ENCODE measurements at regions not wholly inside any gene's neighbourhood (a gene's known extent, or its start where the extent isn't known, plus 50 kb on each side); places are given as distances from the start of the nearest gene placed in this dataset.
"Not testable (repeated sequence)": the region's sequence is repeated elsewhere in the genome, so short reads cannot be mapped to it uniquely, and the experiment has no call there.

DNA sequence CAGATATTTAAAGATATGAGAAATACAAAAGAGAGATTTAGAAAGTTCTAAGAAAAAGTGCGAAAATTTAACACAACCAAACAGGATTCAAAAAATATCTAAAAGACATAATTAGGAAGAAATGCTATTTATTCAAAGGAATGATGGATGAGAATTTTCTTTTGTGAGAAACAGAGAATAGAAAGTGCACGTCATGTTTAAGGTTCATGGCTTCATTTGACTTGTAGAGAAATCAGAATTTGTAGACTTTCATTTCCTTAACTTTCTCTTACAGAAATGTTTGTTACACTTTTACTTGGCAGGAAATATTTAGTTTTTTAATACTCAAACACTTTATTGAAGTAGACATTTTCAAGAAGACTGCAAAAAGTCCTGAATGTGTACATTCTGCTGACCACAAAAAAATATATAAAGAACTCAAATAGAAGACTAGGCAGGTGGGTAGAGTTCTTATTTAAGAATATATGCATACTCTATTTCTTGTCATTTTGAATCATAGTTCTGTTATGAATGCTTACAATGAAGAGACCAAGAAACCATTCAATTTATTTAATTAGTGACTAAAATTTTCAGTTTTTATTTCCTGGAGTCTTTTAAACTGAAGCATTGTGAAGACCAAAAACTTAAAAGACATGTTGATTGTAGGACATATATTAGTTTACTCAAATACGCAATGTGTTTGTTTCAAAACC lies 710.5 kb upstream of the HS3ST5 start:
- no peak for DNase-seq

DNA sequence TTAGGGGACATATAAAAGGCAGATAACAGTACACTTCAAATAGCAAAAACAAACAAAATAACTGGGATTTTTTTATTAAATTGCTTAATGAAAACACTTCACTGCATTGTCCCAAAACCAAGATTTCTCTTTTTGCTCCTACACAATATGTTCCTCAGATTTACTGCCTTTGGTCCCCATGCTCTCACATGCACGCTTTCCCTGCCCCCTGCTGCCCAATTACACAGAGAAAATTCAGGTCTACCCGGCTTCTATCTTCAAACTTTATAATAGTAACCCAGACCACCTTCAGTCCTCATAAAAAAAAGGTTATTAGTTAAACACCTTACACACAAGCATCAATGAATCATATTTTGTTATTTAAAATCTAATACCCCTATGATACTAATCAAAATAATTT lies 673.8 kb upstream of the HS3ST5 start:
- no peak for DNase-seq

DNA sequence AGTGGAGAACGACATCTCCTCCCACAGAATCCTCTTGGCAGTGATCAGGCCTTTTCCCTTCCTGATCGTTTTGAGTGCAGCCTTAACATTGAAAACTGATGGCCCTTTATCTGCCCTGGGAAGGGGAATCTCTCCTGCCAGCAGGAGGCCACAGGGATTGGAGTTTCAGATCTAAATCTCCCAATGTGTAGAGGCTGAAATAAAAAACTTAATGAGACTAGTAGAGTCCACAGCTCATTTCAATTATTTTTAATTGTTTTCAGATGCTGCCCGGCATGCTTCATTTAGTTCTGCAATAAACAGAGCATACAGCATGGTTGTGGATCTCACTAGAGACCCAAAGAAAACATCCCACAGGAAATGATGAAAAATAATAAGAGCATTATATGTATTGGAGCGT lies 662.2 kb upstream of the HS3ST5 start:
- peak; percentile 3 for DNase-seq

DNA sequence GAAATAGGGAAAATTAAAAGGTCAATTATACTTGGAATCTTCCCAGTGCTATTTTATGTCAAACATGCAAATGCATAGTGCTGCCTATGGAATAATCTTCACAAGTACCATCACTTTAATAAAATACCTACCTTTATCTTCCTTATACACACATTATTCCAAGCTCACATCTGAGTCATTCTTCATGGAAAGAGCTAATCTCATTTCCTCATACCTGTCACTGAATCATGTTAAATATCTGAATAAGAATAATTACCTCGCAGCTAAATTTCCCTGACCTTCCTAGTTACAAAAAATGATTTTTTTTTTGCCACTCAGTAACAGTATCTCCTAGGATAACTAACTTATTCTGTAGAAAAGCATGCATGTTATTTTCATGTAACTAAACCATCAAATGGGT lies 661.4 kb upstream of the HS3ST5 start:
- no peak for DNase-seq

DNA sequence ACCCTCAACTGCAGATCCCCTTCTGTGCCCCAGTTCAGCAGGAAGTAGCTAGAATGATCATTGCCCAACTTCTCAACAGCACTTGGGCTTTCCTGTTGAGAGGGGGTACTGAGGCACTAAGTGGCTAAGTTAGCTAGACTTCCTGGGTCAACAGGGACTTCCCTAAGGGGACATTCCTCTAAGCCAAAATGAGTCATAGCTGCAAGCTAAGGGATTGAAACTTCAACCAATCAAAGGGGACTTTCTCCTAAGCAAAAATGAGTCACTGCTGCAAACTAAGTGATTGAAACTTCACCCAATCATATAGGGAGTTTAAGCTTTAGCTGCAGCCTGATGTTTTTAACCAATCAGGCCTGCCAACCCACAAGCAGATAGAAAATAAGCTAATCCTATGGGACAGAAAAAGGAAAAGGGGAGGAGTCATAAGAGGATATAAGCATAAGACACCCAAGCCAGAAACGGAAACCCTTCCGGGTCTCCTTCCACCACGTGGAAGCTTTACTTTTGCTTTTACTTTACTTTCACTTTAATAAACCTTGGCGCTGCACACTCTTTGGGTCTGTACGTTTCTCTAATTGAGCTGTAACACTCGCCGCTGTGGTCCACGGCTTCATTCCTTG lies 659.0 kb upstream of the HS3ST5 start:
- no peak for DNase-seq

DNA sequence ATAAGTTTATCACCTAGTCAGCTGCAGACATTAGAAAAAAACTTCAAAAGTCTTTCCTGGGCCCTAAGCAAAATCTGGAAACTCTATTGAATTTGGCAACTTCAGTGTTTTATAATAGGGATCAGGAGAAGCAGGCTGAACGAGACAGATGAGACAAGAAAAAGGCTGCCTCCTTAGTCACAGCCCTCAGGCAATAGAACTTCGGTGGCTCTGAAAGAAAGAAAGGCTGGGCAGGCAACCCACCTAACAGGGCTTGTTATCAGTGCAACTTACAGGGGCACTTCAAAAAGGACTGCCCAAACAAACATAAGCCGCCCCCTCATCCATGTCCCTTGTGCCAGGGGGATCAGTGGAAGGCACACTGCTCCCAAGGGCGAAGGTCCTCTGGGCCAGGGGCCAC lies 657.9 kb upstream of the HS3ST5 start:
- DNase-seq: no peak

DNA sequence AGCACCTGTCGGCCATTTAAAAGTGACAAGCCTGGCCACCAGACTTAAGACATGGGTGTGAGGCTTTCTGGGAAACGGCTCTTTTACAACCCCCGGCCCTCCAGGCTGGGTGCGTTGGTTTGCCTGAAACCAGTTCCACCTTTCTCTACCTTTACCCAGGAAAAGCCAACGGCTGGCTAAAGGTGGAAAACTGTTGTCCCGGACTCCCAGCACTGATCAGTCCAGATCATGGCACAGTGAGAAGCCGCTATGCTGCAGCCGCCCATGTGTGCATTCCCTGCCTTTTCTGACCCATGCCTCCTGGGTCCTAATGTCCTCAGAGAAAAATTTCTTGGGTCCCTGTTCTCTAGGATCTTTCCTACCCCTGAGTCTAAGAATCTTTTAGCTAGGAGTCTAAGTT lies 655.7 kb upstream of the HS3ST5 start:
- DNase-seq: no peak

DNA sequence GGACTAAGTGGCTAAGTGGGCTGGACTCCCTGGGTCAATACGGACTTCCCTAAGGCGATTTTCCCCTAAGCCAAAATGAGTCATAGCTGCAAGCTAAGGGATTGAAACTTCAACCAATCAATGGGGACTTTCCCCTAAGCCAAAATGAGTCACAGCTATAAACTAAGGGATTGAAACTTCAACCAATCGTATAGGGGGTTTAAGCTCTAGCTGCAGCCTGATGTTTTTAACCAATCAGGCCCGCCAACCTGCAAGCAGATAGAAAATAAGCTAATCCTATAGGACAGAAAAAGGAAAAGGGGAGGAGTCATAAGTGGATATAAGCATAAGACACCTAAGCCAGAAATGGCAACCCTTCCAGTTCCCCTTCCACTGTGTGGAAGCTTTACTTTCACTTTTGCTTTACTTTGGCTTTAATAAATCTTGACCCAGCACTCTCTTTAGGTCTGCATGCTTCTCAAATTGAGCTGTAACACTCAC lies 655.0 kb upstream of the HS3ST5 start:
- DNase-seq: no peak

DNA sequence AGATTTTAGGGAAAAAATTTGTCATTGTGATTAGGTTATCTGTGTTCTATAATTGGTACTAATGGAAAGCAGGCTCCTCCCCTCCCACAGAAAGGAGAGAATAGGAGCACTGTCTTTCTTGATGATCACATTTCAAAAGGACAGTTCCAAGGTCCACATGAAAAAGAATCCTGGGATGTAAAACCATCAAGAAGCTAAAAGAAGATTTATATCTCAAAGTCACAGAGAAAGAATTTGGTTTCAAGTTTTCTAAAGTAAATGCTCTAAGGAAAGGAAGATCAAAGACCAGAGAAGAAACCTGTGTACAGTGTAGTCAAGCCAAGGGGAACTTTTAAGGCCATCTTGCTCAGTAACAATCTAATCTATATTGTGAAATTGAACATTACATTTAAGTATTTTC lies 652.7 kb upstream of the HS3ST5 start:
- DNase-seq: no peak

DNA sequence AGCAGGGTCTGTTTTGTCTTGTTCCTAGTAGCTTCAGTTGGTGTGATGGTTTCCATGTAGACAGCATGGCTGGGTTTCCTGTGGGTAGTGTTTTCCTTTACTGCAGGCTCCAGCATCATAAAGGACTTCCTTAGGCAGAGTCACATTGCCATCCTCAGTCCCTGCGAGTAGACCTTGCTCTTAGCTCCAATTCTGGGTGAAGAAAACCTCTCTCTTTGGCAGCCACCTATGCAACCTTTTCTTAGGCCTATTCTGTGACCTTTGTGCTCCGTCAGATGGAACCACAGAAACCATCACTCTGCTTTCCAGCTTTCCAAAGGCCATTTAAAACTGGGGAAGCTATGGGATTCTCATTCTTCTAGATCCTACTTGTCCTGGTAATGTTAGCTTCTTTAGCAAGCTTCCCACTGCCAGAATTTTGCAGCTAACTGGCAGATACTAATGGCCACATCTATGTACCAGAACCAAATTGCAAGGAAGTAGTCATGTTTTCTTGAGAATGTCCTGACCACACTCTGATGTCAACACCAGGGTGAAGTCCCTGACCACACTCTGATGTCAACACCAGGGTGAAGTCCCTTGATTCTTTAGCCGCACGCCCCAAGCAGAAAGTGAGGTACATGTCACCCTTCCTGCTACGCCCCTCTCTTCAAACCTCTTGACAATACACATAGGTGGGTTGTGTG lies 646.6 kb upstream of the HS3ST5 start:
- DNase-seq: no peak

DNA sequence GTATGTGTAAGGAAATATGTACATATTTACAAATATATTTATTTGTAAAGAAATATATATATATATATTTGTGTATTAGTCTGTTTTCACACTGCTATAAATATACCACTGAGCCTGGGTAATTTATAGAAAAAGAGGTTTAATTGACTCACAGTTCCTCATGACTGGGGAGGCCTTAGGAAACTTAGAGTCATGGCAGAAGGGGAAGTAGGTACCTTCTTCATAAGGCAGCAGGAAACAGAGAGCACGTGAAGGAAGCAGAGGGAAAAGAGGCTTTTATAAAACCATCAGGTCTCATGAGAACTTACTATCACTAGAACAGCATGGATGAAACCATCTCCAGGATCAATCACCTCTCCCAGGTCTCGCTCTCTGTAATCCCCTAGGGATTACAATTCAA lies 644.5 kb upstream of the HS3ST5 start:
- no peak for DNase-seq

DNA sequence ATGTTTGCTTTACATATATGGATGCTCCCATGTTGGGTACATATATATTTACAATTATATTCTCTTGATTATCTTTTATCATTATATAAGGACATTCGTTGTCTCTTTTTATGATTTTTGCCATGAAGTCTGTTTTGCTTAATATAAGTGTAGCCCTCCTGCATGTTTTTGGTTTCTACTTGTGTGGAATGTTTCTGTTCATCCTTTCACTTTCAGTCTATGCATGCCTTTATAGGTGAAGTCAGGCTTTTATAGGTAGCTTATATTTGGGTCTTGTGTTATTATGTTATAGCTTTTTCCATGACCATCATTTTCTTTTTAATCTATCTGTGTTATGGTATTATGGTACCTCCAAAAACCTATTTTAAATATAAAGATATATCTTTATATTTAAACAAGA lies 612.5 kb upstream of the HS3ST5 start:
- DNase-seq: no peak

DNA sequence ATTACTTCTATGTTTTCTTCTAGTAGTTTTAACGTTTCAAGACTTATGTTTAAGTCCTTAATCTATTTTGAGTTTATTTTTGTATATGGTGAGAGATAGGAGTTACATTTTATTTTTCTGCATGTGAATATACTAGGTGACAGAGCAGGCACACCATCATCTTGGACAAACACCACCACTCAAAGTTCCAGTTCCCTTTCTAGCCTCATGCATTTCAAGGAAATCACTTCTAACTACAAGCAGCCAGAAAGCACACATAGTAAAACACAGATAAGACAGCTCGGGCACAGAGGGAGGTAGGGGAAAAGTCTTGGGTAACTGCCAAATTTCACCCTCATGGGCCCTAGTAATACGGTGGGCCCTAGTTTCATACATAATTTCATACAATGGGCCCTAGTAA lies 609.4 kb upstream of the HS3ST5 start:
- no peak for DNase-seq

DNA sequence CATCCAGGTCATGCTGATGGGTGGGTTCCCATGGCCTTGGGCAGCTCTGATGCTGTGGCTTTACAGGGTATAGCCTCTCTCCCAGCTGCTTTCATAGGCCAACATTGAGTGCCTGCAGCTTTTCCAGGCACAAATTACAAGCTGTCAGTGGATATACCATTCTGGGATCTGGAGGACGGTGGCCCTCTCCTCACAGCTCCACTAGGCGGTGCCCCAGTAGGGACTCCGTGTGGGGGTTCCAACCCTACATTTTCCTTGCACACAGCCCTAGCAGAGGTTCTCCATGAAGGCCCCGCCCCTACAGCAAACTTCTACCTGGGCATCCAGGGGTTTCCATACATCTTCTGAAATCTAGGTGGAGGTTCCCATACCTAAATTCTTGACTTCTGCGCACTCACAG lies 602.6 kb upstream of the HS3ST5 start:
- DNase-seq: no peak

DNA sequence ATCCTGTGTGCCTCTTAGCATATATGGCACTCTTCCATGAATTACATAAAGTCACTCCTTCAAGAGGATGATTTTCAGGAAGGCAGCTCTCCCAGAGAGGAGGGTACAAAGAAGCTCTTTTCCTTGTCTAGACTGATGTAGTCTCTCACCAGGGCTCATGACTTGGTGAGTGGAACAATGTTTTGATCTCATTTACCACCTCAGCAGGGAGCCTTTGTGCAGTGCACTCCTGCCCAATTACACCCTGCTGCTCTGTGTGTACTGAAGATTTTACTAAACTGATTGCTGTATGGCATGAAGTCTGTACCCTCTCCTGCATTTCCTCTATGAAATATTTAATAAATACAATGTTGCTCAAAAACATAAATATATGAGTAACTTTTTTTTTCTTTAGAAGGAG lies 598.3 kb upstream of the HS3ST5 start:
- DNase-seq: peak; percentile 76

DNA sequence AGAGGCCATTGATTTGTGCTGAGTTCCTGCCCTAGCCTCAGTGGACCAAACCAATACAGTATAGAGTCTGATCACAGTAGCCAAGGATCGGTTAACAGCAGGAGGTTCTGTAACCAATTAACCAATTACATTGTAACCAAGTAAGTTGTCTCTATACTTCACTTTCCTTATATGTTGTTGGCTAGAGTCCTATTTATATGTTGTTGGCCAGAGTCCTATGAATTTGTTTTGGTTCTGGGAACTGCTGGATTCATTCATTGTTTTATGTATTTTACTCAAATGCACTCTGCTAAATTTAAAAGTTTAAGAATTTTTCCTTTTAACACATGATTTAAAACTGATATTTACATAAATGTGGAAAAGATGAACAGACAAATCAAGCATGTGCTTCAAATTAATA lies 597.4 kb upstream of the HS3ST5 start:
- DNase-seq: no peak

DNA sequence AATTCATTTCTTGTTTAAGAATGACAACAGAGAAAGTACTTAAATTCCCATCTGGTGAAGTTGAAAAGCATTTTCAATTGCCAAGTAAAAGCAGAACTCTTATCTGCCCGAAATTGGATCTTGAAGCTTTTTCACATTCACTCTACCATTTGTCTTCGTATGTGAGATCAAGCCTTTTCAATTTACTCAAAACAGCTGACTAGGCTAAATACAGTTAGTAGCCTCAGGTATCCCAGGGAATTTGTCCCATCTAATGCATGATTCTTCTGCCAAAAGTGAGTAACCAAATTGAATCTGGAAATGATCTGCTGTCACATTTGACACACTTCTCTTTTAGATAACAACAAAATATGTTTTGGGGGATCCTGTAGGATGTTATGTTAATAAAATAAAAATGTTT lies 596.8 kb upstream of the HS3ST5 start:
- no peak for DNase-seq

DNA sequence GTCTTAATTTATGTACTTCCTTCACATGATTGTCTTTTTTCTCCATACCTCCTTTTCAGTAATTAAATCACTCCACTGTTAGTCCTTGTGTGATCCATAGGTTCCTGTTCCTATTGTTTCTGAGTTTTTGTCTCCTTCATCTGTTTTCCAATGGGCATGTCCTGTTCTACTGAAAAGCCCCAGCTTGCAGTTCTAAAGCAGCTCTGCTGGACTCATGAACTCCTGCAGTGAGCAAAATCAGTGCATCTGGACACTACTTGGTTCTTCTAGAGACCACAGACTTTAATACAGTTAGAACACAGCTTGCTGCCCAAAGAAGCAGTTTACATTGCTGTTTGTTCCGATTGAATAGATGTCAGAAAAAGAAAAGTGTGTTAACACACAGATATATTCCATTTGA lies 593.3 kb upstream of the HS3ST5 start:
- DNase-seq: no peak

DNA sequence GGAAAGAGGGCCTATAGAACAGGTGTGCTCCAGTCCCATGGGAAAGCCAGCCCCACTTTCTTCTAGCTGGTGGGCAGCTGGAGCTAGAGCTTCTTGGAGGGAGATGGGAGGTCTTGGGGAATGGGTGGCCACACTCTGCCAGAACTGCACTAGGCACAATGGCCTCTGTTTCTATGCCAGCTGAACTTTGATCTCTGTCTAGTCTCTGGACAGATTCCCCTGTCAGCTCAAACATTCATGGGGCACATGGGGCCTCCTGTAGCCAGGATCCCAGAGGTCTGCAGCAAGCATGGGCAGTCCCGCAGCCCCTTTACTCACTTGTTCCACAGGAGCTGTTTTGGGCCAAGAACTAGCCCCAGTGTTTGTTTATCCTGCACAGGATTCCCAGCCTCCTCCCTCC lies 591.3 kb upstream of the HS3ST5 start:
- DNase-seq: no peak

DNA sequence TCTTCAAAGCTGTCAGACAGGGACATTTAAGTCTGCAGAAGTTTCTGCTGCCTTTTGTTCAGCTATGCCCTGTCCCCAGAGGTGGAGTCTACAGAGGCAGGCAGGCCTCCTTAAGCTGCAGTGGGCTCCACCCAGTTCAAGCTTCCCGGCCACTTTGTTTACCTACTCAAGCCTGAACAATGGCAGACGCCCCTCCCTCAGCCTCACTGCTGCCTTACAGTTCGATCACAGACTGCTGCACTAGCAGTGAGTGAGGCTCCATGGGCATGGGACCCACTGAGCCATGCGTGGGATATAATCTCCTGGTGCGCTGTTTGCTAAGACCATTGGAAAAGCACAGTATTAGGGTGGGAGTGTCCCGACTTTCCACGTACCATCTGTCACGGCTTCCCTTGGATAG lies 585.9 kb upstream of the HS3ST5 start:
- not testable (repeated sequence) for DNase-seq

DNA sequence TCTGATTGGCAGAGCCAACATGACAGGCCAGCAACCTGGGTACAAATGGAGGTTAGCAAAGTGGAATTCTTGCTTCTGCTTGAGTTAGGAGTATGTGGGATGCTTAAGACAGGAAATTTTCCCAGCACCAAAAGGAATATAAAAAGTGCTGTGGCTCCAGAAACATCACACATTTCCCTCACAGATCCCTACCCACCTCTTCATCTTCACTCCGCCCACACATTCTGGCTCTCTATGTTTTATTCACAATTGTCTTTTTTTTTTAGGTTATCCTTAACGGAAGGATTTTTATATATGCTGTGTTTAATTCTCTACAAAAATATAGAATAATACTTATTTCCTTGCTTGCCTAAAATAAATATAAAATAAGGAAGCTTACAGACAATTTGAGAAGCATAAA lies 563.3 kb upstream of the HS3ST5 start:
- DNase-seq: no peak

DNA sequence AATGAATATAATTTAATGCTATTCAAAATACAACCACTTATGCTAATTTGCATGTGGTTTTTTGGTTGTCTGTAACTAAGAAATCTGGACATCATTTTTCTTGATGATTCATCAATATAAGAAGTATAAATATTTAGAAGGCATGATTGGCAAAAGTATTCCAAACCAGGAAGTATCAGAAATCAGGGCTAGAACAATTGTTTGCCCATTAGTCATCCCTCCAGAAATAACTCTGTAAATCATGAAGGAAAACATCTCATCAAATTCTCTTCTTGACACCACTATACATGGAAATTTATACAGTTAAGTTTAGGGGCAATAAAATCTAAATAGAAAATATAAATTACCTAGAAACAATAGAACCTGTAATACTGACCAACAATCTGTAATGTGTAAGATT lies 554.7 kb upstream of the HS3ST5 start:
- DNase-seq: no peak

DNA sequence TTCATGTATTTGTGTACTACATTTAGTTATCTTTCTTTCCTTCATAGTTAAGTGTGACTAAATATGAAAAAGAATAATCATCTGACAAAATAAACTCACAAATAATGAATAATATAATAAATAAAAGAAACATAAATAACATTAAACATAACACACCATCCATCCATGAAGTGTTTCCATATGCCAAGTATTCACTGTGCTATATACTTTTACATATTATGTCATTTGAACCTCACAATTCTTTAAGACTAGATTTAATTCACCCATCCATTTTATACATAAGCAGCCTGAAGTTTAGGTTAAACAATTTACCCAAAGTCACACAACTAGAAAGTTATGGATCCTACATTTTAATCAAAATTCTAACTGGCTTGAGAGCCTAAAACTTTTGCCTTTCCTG lies 549.4 kb upstream of the HS3ST5 start:
- DNase-seq: no peak

DNA sequence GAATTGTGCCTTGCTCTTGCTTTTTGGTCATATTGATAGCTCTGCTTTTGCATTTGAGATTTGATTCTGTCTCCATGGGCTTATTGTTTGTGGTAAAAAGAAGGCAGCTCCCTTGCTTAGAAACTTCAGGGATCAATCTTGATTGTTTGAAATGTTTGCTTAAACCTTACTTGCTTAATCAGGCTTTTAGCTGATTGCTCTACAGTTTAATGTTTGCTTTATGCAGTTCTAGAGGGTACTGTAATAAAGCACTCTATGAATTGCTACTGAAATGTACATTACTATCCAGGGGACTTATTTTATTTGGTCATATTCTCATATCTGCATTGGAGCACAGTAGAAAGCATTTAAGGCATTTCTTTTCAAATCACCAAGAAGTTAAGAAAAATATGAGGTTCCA lies 545.4 kb upstream of the HS3ST5 start:
- no peak for DNase-seq

Data from DMS153 (cell line).